GM12892 (cell line): ENCODE measurements at regions not wholly inside any gene's neighbourhood (a gene's known extent, or its start where the extent isn't known, plus 50 kb on each side); places are given as distances from the start of the nearest gene placed in this dataset.
A peak's percentile ranks its signal among the peaks of the same experiment; 100 is the strongest.

Source experiments
- DNase-seq: peaks from one replicate; pipeline ENCODE4 v3.0.0; 2011; ENCODE audit not compliant: insufficient read length
- FAIRE-seq: peaks from 2 replicates; lab custom pipeline; 2011; peaks lifted over from hg19 to GRCh38; lab: Jason Lieb, UNC
- POLR2A ChIP-seq: IDR thresholded peaks from 2 replicates; pipeline ENCODE4 v1.6.1; 2011; ENCODE audit warnings: low read depth, low read length, control low read depth
- POLR2AphosphoS5 ChIP-seq: IDR thresholded peaks from 2 replicates; pipeline ENCODE4 v1.6.1; 2011; ENCODE audit warnings: low read depth, low read length, control low read depth
- TAF1 ChIP-seq: IDR thresholded peaks from 2 replicates; pipeline ENCODE4 v1.6.1; 2011; ENCODE audit warnings: low read depth, mild to moderate bottlenecking, control low read depth, low read length, borderline replicate concordance

GRCh38 chr20:40173872-40174271 lies 515.2 kb downstream of the MAFB start:
- TF ChIP-seq POLR2AphosphoS5 (no peak), POLR2A (no peak), TAF1 (no peak)
- DNase-seq (no peak), FAIRE-seq (no peak)

- DNase-seq: no peak
- TF ChIP-seq TAF1 (no peak), POLR2AphosphoS5 (no peak), POLR2A (no peak)
- no peak for FAIRE-seq
These were observed 519.9 kb downstream of the MAFB start for GRCh38 chr20:40168981-40169620.

- no peak for FAIRE-seq
- TF ChIP-seq POLR2AphosphoS5 (no peak), POLR2A (no peak), TAF1 (no peak)
- DNase-seq: no peak
These were observed 527.6 kb downstream of the MAFB start for GRCh38 chr20:40161391-40161790.

GRCh38 chr20:40160097-40160550 lies 528.9 kb downstream of the MAFB start:
- TF ChIP-seq TAF1: no peak
- TF ChIP-seq POLR2A: no peak
- no peak for TF ChIP-seq POLR2AphosphoS5
- peak; percentile 5 for DNase-seq
- FAIRE-seq: peak; percentile 78

GRCh38 chr20:40159276-40159675 lies 529.8 kb downstream of the MAFB start:
- no peak for DNase-seq
- TF ChIP-seq POLR2AphosphoS5 (no peak), TAF1 (no peak), POLR2A (no peak)
- no peak for FAIRE-seq

GRCh38 chr20:40156600-40157317 lies 532.3 kb downstream of the MAFB start:
- peak; percentile 8 for DNase-seq
- peak; percentile 70 for FAIRE-seq
- no peak for TF ChIP-seq TAF1
- TF ChIP-seq POLR2AphosphoS5: no peak
- TF ChIP-seq POLR2A: no peak

GRCh38 chr20:40154514-40154913 lies 534.5 kb downstream of the MAFB start:
- TF ChIP-seq TAF1 (no peak), POLR2A (no peak), POLR2AphosphoS5 (no peak)
- DNase-seq: no peak
- no peak for FAIRE-seq

- no peak for FAIRE-seq
- no peak for TF ChIP-seq POLR2AphosphoS5
- TF ChIP-seq TAF1: no peak
- no peak for TF ChIP-seq POLR2A
- no peak for DNase-seq
These were observed 540.1 kb downstream of the MAFB start for GRCh38 chr20:40148886-40149285.

- FAIRE-seq: no peak
- TF ChIP-seq TAF1 (no peak), POLR2A (no peak), POLR2AphosphoS5 (no peak)
These were observed 543.0 kb downstream of the MAFB start for GRCh38 chr20:40146071-40146470.

GRCh38 chr20:40144581-40144980 lies 544.5 kb downstream of the MAFB start:
- FAIRE-seq: no peak
- no peak for DNase-seq
- TF ChIP-seq TAF1: no peak
- no peak for TF ChIP-seq POLR2A
- no peak for TF ChIP-seq POLR2AphosphoS5

More at GRCh38 chr20:40146071-40146470, 543.0 kb downstream of the MAFB start:
- no peak for DNase-seq

GRCh38 chr20:40134176-40134575 lies 554.9 kb downstream of the MAFB start:
- DNase-seq (no peak), FAIRE-seq (no peak)
- TF ChIP-seq POLR2AphosphoS5 (no peak), TAF1 (no peak), POLR2A (no peak)

GRCh38 chr20:40120827-40121226 lies 568.2 kb downstream of the MAFB start:
- DNase-seq (no peak), FAIRE-seq (no peak)

GRCh38 chr20:40111282-40111681 lies 577.8 kb downstream of the MAFB start:
- TF ChIP-seq TAF1 (no peak), POLR2A (no peak), POLR2AphosphoS5 (no peak)
- DNase-seq (no peak), FAIRE-seq (no peak)

More at GRCh38 chr20:40120827-40121226, 568.2 kb downstream of the MAFB start:
- no peak for TF ChIP-seq POLR2A
- TF ChIP-seq TAF1: no peak
- TF ChIP-seq POLR2AphosphoS5: no peak
